ENCODE measurements at regions not wholly inside any gene's neighbourhood (a gene's known extent, or its start where the extent isn't known, plus 50 kb on each side); places are given as distances from the start of the nearest gene placed in this dataset.

- TF ChIP-seq CTCF (IDR thresholded peaks at IDR 0.05) (no peak), EZH2phosphoT487 (IDR thresholded peaks at IDR 0.05) (no peak), EZH2 (IDR thresholded peaks at IDR 0.05) (no peak)
Observed at GRCh38 chr12:88767699-88768098, 187.4 kb upstream of the KITLG start.
